ENCODE measurements at regions not wholly inside any gene's neighbourhood (a gene's known extent, or its start where the extent isn't known, plus 50 kb on each side); places are given as distances from the start of the nearest gene placed in this dataset.

- Histone ChIP-seq H4K20me1 (replicated peaks in 1 of 2; ENCODE audit: control insufficient read depth in 1 of 2, insufficient read depth in 2 of 2, low read length in 2 of 2) (no peaks in the 10 kb centered on the region), H3K4me2 (ENCODE audit: insufficient read depth in 1 of 2, low read depth in 2 of 2, low read length in 2 of 2) (no peak overlapping the region), H3K4ac (replicated peaks; ENCODE audit: insufficient read length, low read depth, low read length) (no peak overlapping the region), H2AFZ (ENCODE audit: low read length) (no peak overlapping the region), H3K56ac (replicated peaks; ENCODE audit: insufficient read length, low read depth, low read length) (no peak overlapping the region), H3K9ac (replicated peaks in 1 of 4; ENCODE audit: extremely low read depth in 1 of 4, low read depth in 3 of 4, low read length in 3 of 4) (no peak overlapping the region), H4K5ac (ENCODE audit: insufficient read length, low read depth, low read length) (no peak overlapping the region), H2BK5ac (ENCODE audit: low read depth, low read length) (no peak overlapping the region), H3K4me3 (ENCODE audit: extremely low read depth in 1 of 4, insufficient read depth in 2 of 4, low read depth in 3 of 4, low read length in 4 of 4) (no peak overlapping the region), H3K14ac (ENCODE audit: insufficient read length) (no peak overlapping the region), H3K18ac (ENCODE audit: extremely low read depth, low read length) (no peak overlapping the region), H2BK20ac (ENCODE audit: low read length) (no peak overlapping the region), H4K91ac (replicated peaks; ENCODE audit: insufficient read length, low read length) (no peak overlapping the region), H3K27me3 (replicated peaks in 1 of 4; ENCODE audit: control insufficient read depth in 3 of 4, extremely low read depth in 1 of 4, insufficient read depth in 3 of 4, low read length in 3 of 4) (no peaks in the 10 kb centered on the region), H3K36me3 (ENCODE audit: control insufficient read depth in 2 of 4, insufficient read depth in 4 of 4, low read length in 3 of 4) (no peaks in the 10 kb centered on the region), H3K9me3 (ENCODE audit: insufficient read depth in 2 of 2, low read depth in 1 of 2, low read length in 1 of 2) (no peaks in the 10 kb centered on the region), H3K79me2 (ENCODE audit: control insufficient read depth in 1 of 2, insufficient read depth in 2 of 2, low read length in 2 of 2) (no peaks in the 10 kb centered on the region), H3K23me2 (ENCODE audit: low read depth, low read length) (no peaks in the 10 kb centered on the region), H4K8ac (ENCODE audit: extremely low read depth, insufficient read depth, low read length) (no peak overlapping the region), H2BK15ac (ENCODE audit: low read length) (no peak overlapping the region), H3K4me1 (replicated peaks in 1 of 4; ENCODE audit: control insufficient read depth in 3 of 4, insufficient read depth in 4 of 4, low read length in 3 of 4) (no peaks in the 10 kb centered on the region), H3K79me1 (ENCODE audit: low read depth, low read length) (no peaks in the 10 kb centered on the region), H2AK5ac (ENCODE audit: low read depth, low read length) (no peak overlapping the region), H3K27ac (ENCODE audit: low read depth, low read length) (no peak overlapping the region), H2BK120ac (replicated peaks; ENCODE audit: low read depth, low read length) (no peak overlapping the region), H3K23ac (ENCODE audit: insufficient read length) (no peak overlapping the region), H2BK12ac (ENCODE audit: low read depth, low read length) (no peak overlapping the region)
- 85% methylated on average over 4 of the region's 4 CpGs; no CpG with 5 or more reads in 1 of the 2 experiments for WGBS, 2 experiments (ENCODE audit: extremely low coverage in 1 of 2, insufficient coverage in 1 of 2, insufficient read length in 1 of 2, insufficient replicate concordance in 2 of 2, low coverage in 1 of 2, low lambda C conversion rate in 2 of 2, missing lambda C conversion rate in 1 of 2)
- ChIA-PET POLR2A (ENCODE audit: partially characterized antibody) (no interaction called here), CTCF (ENCODE audit: partially characterized antibody) (interaction anchor here (0.9 to 1.2 kb wide), 2 partner anchors 8 to 757 kb away, joined by 3 to 5 read pairs; no protein-coding TSS in a partner anchor)
- FAIRE-seq: no peak
- TF ChIP-seq ATF2 (IDR thresholded peaks at IDR 0.05; ENCODE audit: low read length) (no peak), PHF8 (conservative IDR thresholded peaks at IDR 0.05; ENCODE audit: low read depth, low read length) (no peak), RNF2 (IDR thresholded peaks at IDR 0.05; ENCODE audit: borderline replicate concordance, low read depth, low read length, missing control alignments, poor library complexity, severe bottlenecking) (no peak), RBBP5 (IDR thresholded peaks at IDR 0.05; ENCODE audit: borderline replicate concordance, low read depth, low read length) (no peak), CBX8 (IDR thresholded peaks at IDR 0.05; ENCODE audit: borderline replicate concordance, low read depth, low read length) (no peak), E2F6 (IDR thresholded peaks at IDR 0.05) (no peak), SAP30 (IDR thresholded peaks at IDR 0.05; ENCODE audit: insufficient read depth, insufficient replicate concordance, low read length) (no peak)
- DNase-seq (ENCODE audit: low read depth in 1 of 2, low spot score in 2 of 2): no peak
These were observed 157.8 kb upstream of the JUN start for GRCh38 chr1:58941471-58942289.

Data from H1 (cell line).